Choroid plexus epithelial cell (primary cell): ENCODE measurements at regions not wholly inside any gene's neighbourhood (a gene's known extent, or its start where the extent isn't known, plus 50 kb on each side); places are given as distances from the start of the nearest gene placed in this dataset.

Experiments used
- DNase-seq: peaks from one replicate; pipeline ENCODE4 v3.0.0-alpha.2; 2010; ENCODE audit warnings: low read depth
- H3K4me3 ChIP-seq: 2 replicates; pipeline ENCODE4 v1.5.1; 2011; ENCODE audit warnings: low read depth, mild to moderate bottlenecking, control low read depth, low read length, moderate library complexity
- TF ChIP-seq, protein P1 (sequence below): conservative IDR thresholded peaks from 2 replicates; pipeline ENCODE4 v1.5.1; 2011; ENCODE audit warnings: low read depth, mild to moderate bottlenecking, control low read depth, inconsistent platforms, low read length, moderate library complexity

- TF ChIP-seq, protein P1, sequence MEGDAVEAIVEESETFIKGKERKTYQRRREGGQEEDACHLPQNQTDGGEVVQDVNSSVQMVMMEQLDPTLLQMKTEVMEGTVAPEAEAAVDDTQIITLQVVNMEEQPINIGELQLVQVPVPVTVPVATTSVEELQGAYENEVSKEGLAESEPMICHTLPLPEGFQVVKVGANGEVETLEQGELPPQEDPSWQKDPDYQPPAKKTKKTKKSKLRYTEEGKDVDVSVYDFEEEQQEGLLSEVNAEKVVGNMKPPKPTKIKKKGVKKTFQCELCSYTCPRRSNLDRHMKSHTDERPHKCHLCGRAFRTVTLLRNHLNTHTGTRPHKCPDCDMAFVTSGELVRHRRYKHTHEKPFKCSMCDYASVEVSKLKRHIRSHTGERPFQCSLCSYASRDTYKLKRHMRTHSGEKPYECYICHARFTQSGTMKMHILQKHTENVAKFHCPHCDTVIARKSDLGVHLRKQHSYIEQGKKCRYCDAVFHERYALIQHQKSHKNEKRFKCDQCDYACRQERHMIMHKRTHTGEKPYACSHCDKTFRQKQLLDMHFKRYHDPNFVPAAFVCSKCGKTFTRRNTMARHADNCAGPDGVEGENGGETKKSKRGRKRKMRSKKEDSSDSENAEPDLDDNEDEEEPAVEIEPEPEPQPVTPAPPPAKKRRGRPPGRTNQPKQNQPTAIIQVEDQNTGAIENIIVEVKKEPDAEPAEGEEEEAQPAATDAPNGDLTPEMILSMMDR, result no peak
- no peak overlapping the region for H3K4me3 ChIP-seq
- DNase-seq, result no peak
These were observed 129.5 kb downstream of the GNL3L start for GRCh38 chrX:54659547-54659946.

- no peak overlapping the region for H3K4me3 ChIP-seq
These were observed 122.3 kb downstream of the ITIH6 start for GRCh38 chrX:54675762-54676161.

DNA sequence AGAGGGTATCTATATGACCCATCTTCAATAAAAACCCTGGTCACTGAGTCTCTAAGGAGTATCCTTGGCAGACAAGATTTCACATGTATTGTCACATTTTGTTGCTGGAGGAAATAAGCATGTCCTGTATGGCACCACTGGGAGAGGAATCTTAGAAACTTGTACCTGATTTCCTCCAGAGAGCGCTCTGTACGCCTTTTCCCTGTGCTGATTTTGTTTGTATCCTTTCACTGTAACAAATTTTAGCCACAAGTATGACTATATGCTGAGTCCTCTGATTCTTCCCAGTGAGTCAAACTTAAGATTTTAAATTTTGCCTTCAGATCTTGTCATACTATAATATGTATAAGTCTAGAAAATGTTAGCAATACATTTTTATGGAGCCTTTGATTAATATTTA, 102.8 kb downstream of the ITIH6 start:
- TF ChIP-seq, protein P1, result peak; percentile 21
- no peak overlapping the region for H3K4me3 ChIP-seq
- peak; percentile 35 for DNase-seq

More at GRCh38 chrX:54675762-54676161, 122.3 kb downstream of the ITIH6 start:
- TF ChIP-seq, protein P1, result no peak
- no peak for DNase-seq

- TF ChIP-seq, protein P1, result no peak
- DNase-seq, result no peak
- no peak overlapping the region for H3K4me3 ChIP-seq
These were observed 102.1 kb downstream of the ITIH6 start for GRCh38 chrX:54695816-54696487.
